HG02798 (cell line): ENCODE measurements at regions not wholly inside any gene's neighbourhood (a gene's known extent, or its start where the extent isn't known, plus 50 kb on each side); places are given as distances from the start of the nearest gene placed in this dataset.
"Not testable (repeated sequence)": the region's sequence is repeated elsewhere in the genome, so short reads cannot be mapped to it uniquely, and the experiment has no call there.

Source experiments
- ATAC-seq: cut with Tn5 transposase; IDR thresholded peaks from one replicate; pipeline ENCODE4 v1.9.1; 2021; ENCODE audit warnings: mild to moderate bottlenecking; ENCODE audit not compliant: unreplicated experiment, poor library complexity

- not testable (repeated sequence) for ATAC-seq
Measured at GRCh38 chr5:62752056-62752997, 173.7 kb downstream of the LRRC70 start.

- no peak for ATAC-seq
Measured at GRCh38 chr5:62742207-62742606, 163.6 kb downstream of the LRRC70 start.

GRCh38 chr5:62741761-62742160 lies 163.1 kb downstream of the LRRC70 start:
- no peak for ATAC-seq

GRCh38 chr5:62737766-62738165 lies 159.1 kb downstream of the LRRC70 start:
- ATAC-seq = no peak

GRCh38 chr5:62732677-62733121 lies 154.1 kb downstream of the LRRC70 start:
- ATAC-seq = no peak

GRCh38 chr5:62731022-62731421 lies 152.4 kb downstream of the LRRC70 start:
- ATAC-seq = no peak

- ATAC-seq = no peak
Measured at GRCh38 chr5:62729675-62730074, 151.1 kb downstream of the LRRC70 start.

- ATAC-seq = no peak
Measured at GRCh38 chr5:62727861-62728260, 149.2 kb downstream of the LRRC70 start.

GRCh38 chr5:62727184-62727583 lies 148.6 kb downstream of the LRRC70 start:
- no peak for ATAC-seq

- no peak for ATAC-seq
Measured at GRCh38 chr5:62722360-62722759, 143.7 kb downstream of the LRRC70 start.

GRCh38 chr5:62720031-62720441 lies 141.4 kb downstream of the LRRC70 start:
- peak; percentile 98 for ATAC-seq

GRCh38 chr5:62719061-62719720 lies 140.6 kb downstream of the LRRC70 start:
- ATAC-seq = no peak

GRCh38 chr5:62718324-62718723 lies 139.7 kb downstream of the LRRC70 start:
- ATAC-seq = no peak

GRCh38 chr5:62717301-62717933 lies 138.8 kb downstream of the LRRC70 start:
- ATAC-seq = no peak

GRCh38 chr5:62714296-62714695 lies 135.7 kb downstream of the LRRC70 start:
- no peak for ATAC-seq

GRCh38 chr5:62708481-62709325 lies 130.1 kb downstream of the LRRC70 start:
- no peak for ATAC-seq

GRCh38 chr5:62707563-62707962 lies 128.9 kb downstream of the LRRC70 start:
- no peak for ATAC-seq

- no peak for ATAC-seq
Measured at GRCh38 chr5:62707131-62707530, 128.5 kb downstream of the LRRC70 start.

- ATAC-seq = no peak
Measured at GRCh38 chr5:62705022-62705421, 126.4 kb downstream of the LRRC70 start.

- no peak for ATAC-seq
Measured at GRCh38 chr5:62702126-62702525, 123.5 kb downstream of the LRRC70 start.
